ENCODE measurements at regions not wholly inside any gene's neighbourhood (a gene's known extent, or its start where the extent isn't known, plus 50 kb on each side); places are given as distances from the start of the nearest gene placed in this dataset.

- no peak for TF ChIP-seq POLR2A (IDR thresholded peaks at IDR 0.05)
- TF ChIP-seq CTCF (IDR thresholded peaks at IDR 0.05): no peak
Measured at GRCh38 chr7:22653951-22654350, 73.0 kb upstream of the IL6 start.
